NCI-H2029 treated with DMSO at 0.1 percent for 48 hours (cell line): ENCODE measurements at regions not wholly inside any gene's neighbourhood (a gene's known extent, or its start where the extent isn't known, plus 50 kb on each side); places are given as distances from the start of the nearest gene placed in this dataset.

Experiments
- DNase-seq: peaks from one replicate; lab custom pipeline; 2025; lab: John Stamatoyannopoulos, UW

- peak; percentile 11 for DNase-seq
Measured at GRCh38 chr3:104564045-104564643, 802.6 kb upstream of the ALCAM start.

- no peak for DNase-seq
Measured at GRCh38 chr3:104566054-104566453, 800.7 kb upstream of the ALCAM start.

- DNase-seq = no peak
Measured at GRCh38 chr3:104575634-104576033, 791.1 kb upstream of the ALCAM start.

GRCh38 chr3:104578558-104578957 is 788.2 kb upstream of the ALCAM start:
- DNase-seq = no peak

- no peak for DNase-seq
Measured at GRCh38 chr3:104582092-104582491, 784.6 kb upstream of the ALCAM start.

GRCh38 chr3:104584682-104585081 is 782.0 kb upstream of the ALCAM start:
- DNase-seq = no peak

GRCh38 chr3:104586344-104586743 is 780.4 kb upstream of the ALCAM start:
- DNase-seq = no peak

GRCh38 chr3:104588442-104588841 is 778.3 kb upstream of the ALCAM start:
- DNase-seq = no peak

- DNase-seq = no peak
Measured at GRCh38 chr3:104591776-104592175, 774.9 kb upstream of the ALCAM start.

GRCh38 chr3:104594491-104594890 is 772.2 kb upstream of the ALCAM start:
- no peak for DNase-seq

GRCh38 chr3:104596054-104596453 is 770.7 kb upstream of the ALCAM start:
- no peak for DNase-seq

- DNase-seq = peak; percentile 15
Measured at GRCh38 chr3:104596551-104596950, 770.2 kb upstream of the ALCAM start.

- DNase-seq = peak; percentile 20
Measured at GRCh38 chr3:104598848-104599511, 767.7 kb upstream of the ALCAM start.

- no peak for DNase-seq
Measured at GRCh38 chr3:104604326-104605010, 762.2 kb upstream of the ALCAM start.

GRCh38 chr3:104606812-104607211 is 759.9 kb upstream of the ALCAM start:
- no peak for DNase-seq

GRCh38 chr3:104610730-104611652 is 755.7 kb upstream of the ALCAM start:
- DNase-seq = peak; percentile 56

GRCh38 chr3:104612218-104612617 is 754.5 kb upstream of the ALCAM start:
- no peak for DNase-seq

- DNase-seq = no peak
Measured at GRCh38 chr3:104614564-104614963, 752.1 kb upstream of the ALCAM start.

- DNase-seq = peak; percentile 11
Measured at GRCh38 chr3:104628185-104628789, 738.4 kb upstream of the ALCAM start.

GRCh38 chr3:104629038-104629437 is 737.7 kb upstream of the ALCAM start:
- DNase-seq = no peak

GRCh38 chr3:104631254-104631653 is 735.5 kb upstream of the ALCAM start:
- DNase-seq = no peak

- no peak for DNase-seq
Measured at GRCh38 chr3:104632521-104632920, 734.2 kb upstream of the ALCAM start.
